ENCODE measurements at regions not wholly inside any gene's neighbourhood (a gene's known extent, or its start where the extent isn't known, plus 50 kb on each side); places are given as distances from the start of the nearest gene placed in this dataset.

DNA sequence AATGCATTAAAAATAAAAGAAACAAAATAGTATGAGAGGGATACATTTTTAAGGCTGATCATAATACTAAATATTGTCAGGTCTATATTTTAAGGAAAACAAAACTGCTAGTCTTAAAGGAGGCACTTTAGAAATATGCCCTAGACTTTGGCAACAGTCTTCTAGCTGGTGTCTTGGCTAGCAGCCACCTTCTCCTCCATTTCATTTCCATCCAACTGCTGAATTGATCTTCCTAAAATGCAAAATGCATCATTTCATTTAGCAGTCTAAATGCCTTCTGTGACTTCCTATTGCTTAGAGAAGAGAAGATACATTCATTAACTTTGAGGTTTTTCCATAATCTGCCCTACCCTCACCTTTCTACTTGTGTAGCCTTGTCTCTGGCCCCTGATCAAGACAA lies 1404.1 kb downstream of the CDH11 start:
- Histone ChIP-seq H3K27me3 (ENCODE audit: control insufficient read depth, insufficient read depth, low read length) (no peaks in the 10 kb centered on the region), H3K4me3 (ENCODE audit: low read length) (no peak overlapping the region), H3K9ac (ENCODE audit: low read depth, low read length) (no peak overlapping the region), H3K4me1 (ENCODE audit: control insufficient read depth, insufficient read depth, low read length) (no peaks in the 10 kb centered on the region), H3K9me3 (replicated peaks; ENCODE audit: low read length) (no peaks in the 10 kb centered on the region), H3K4me2 (ENCODE audit: low read length) (no peak overlapping the region), H3K36me3 (ENCODE audit: insufficient read depth, low read length) (no peaks in the 10 kb centered on the region)

DNA sequence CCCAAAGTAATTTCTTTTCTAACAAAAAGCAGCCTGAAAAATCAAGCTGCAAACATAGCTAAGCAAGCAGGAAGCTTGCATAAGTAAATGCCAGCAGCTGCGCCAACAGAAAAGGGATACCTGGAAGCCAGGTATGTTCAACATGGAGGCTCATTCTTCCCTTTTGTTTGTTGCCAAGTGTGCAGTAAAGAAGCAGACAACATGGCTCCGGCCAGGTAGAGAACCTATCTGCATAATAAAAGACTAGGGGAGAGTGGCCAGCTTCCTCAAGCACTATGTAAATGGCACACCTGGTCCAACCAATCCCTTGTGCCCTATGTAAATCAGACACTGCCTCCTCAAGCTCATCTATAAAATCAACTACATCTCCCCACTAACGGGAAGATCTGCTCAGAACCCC lies 1407.0 kb downstream of the CDH11 start:
- Histone ChIP-seq H3K4me1 (ENCODE audit: control insufficient read depth, insufficient read depth, low read length) (no peaks in the 10 kb centered on the region), H3K9me3 (replicated peaks; ENCODE audit: low read length) (no peaks in the 10 kb centered on the region), H3K27me3 (ENCODE audit: control insufficient read depth, insufficient read depth, low read length) (no peaks in the 10 kb centered on the region), H3K36me3 (ENCODE audit: insufficient read depth, low read length) (no peaks in the 10 kb centered on the region), H3K4me2 (ENCODE audit: low read length) (no peak overlapping the region), H3K4me3 (ENCODE audit: low read length) (no peak overlapping the region), H3K9ac (ENCODE audit: low read depth, low read length) (no peak overlapping the region)

DNA sequence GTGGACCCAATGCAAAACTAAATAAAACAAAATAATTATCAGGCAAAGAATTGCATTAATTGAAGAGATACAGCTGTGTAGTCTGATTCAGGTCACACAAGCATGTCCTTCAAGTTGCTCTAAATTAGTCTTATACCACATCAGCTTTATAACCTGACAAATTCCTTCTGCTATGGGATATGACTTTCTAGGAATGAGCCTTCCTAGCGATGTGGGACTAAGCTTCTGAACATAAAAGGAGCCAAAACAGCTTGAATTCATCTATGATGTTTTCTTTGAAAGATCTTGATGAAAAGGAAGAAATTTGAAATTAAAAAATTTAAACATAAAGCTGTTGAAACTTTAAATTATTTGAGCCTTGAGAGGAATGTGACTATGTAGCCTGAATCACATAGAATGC lies 1409.1 kb downstream of the CDH11 start:
- Histone ChIP-seq H3K4me3 (ENCODE audit: low read length) (no peak overlapping the region), H3K9ac (ENCODE audit: low read depth, low read length) (no peak overlapping the region), H3K27me3 (ENCODE audit: control insufficient read depth, insufficient read depth, low read length) (no peaks in the 10 kb centered on the region), H3K4me2 (ENCODE audit: low read length) (no peak overlapping the region), H3K4me1 (ENCODE audit: control insufficient read depth, insufficient read depth, low read length) (no peaks in the 10 kb centered on the region), H3K9me3 (replicated peaks; ENCODE audit: low read length) (no peaks in the 10 kb centered on the region), H3K36me3 (ENCODE audit: insufficient read depth, low read length) (no peaks in the 10 kb centered on the region)

DNA sequence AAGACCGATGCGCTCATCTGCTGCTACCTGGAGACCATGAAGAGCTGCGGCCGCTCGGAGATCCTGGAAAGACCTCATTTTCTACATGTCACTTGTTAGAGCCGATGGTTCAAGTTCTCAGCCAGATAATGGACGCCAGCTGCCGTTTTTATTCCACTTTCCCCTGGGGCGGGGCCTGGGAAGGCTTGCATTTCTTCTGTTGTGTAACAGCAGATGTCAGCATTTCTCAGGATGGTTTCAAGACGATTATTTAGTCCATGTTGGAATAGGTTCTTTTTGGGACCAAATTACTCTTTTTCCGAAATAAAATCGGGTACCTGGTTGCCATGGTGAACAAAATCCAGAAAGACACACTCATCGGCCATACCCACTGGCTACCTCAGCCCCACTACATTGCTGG lies 1418.3 kb downstream of the CDH11 start:
- no peak overlapping the region for H3K9ac ChIP-seq (ENCODE audit: low read depth, low read length)
- H3K4me3 ChIP-seq (ENCODE audit: low read length), result no peak overlapping the region
- no peaks in the 10 kb centered on the region for H3K4me1 ChIP-seq (ENCODE audit: control insufficient read depth, insufficient read depth, low read length)
- no peaks in the 10 kb centered on the region for H3K9me3 ChIP-seq (replicated peaks; ENCODE audit: low read length)
- no peaks in the 10 kb centered on the region for H3K36me3 ChIP-seq (ENCODE audit: insufficient read depth, low read length)
- no peaks in the 10 kb centered on the region for H3K27me3 ChIP-seq (ENCODE audit: control insufficient read depth, insufficient read depth, low read length)
- H3K4me2 ChIP-seq (ENCODE audit: low read length), result no peak overlapping the region

DNA sequence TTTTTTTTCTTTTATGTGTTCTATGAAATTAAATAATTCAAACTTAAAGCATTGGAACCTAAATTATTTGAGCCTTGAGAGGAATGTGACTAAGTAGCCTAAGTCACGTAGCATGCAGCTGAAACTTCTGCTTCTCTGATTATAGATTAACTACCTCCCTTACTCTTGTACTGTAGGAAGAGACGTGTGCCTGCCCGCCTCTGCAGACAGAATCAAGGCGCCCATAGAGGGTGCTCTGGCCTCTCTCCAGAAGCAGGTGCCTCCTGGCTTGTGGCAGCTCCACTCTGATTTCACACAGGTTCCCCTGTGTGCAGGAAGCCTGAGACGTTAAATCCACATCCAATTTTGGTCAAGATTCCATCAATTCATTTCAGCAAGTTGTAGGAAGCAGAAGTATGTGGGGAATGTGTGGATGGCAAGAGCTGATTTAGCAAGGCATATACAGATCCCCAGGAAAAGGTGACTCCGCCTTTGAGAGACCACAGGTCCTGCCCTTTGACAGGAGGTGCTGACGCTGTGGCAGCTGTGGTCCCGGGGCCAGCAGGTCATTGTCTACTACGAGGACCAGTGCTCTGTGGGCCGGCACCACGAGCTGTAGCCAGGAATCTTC lies 1418.8 kb downstream of the CDH11 start:
- no peak overlapping the region for H3K4me2 ChIP-seq (ENCODE audit: low read length)
- no peak overlapping the region for H3K9ac ChIP-seq (ENCODE audit: low read depth, low read length)
- no peak overlapping the region for H3K4me3 ChIP-seq (ENCODE audit: low read length)
- H3K9me3 ChIP-seq (replicated peaks; ENCODE audit: low read length), result no peaks in the 10 kb centered on the region
- no peaks in the 10 kb centered on the region for H3K4me1 ChIP-seq (ENCODE audit: control insufficient read depth, insufficient read depth, low read length)
- no peaks in the 10 kb centered on the region for H3K27me3 ChIP-seq (ENCODE audit: control insufficient read depth, insufficient read depth, low read length)
- no peaks in the 10 kb centered on the region for H3K36me3 ChIP-seq (ENCODE audit: insufficient read depth, low read length)

DNA sequence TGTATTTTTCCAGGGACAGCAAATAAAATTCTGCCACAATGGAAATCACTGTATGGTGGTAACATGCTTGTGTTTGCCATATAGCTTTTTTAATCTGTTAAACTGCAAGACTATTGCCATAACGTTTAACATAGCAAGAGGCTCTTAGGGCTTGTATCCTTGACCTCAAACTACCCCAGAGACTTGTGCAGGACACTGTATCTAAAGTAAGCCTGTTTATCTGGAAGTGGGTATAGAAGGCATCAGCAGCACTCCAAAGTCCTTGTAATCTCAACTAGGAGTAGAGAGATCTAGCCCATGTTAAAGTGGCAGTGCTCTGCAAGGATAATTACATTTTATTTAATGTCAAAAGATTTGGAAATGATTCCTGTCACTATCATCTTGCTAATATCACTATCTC lies 1424.1 kb downstream of the CDH11 start:
- Histone ChIP-seq H3K4me1 (ENCODE audit: control insufficient read depth, insufficient read depth, low read length) (no peaks in the 10 kb centered on the region), H3K36me3 (ENCODE audit: insufficient read depth, low read length) (no peaks in the 10 kb centered on the region), H3K27me3 (ENCODE audit: control insufficient read depth, insufficient read depth, low read length) (no peaks in the 10 kb centered on the region), H3K9me3 (replicated peaks; ENCODE audit: low read length) (no peaks in the 10 kb centered on the region), H3K4me3 (ENCODE audit: low read length) (no peak overlapping the region), H3K4me2 (ENCODE audit: low read length) (no peak overlapping the region), H3K9ac (ENCODE audit: low read depth, low read length) (no peak overlapping the region)

DNA sequence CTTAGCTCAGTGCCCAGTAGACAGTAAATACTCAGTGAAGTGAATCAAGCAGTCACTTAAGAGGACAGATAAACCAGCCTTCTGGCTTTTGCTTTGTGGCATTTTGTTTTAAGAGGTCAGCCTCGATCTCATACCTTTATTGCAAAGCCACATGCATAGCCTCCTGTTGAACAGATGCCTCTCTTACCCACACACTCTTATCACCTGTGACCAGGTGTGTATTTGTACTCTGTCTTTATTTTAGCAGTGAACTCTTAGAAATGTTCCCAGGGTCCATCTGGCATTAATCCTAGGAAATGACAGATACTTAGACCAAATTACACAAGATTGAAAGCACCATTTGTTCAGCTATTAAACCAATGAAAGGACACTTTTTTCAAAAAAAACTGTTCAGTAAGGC lies 1426.5 kb downstream of the CDH11 start:
- Histone ChIP-seq H3K4me2 (ENCODE audit: low read length) (no peak overlapping the region), H3K36me3 (ENCODE audit: insufficient read depth, low read length) (no peaks in the 10 kb centered on the region), H3K9me3 (replicated peaks; ENCODE audit: low read length) (no peaks in the 10 kb centered on the region), H3K4me1 (ENCODE audit: control insufficient read depth, insufficient read depth, low read length) (no peaks in the 10 kb centered on the region), H3K27me3 (ENCODE audit: control insufficient read depth, insufficient read depth, low read length) (no peaks in the 10 kb centered on the region), H3K4me3 (ENCODE audit: low read length) (no peak overlapping the region), H3K9ac (ENCODE audit: low read depth, low read length) (no peak overlapping the region)

DNA sequence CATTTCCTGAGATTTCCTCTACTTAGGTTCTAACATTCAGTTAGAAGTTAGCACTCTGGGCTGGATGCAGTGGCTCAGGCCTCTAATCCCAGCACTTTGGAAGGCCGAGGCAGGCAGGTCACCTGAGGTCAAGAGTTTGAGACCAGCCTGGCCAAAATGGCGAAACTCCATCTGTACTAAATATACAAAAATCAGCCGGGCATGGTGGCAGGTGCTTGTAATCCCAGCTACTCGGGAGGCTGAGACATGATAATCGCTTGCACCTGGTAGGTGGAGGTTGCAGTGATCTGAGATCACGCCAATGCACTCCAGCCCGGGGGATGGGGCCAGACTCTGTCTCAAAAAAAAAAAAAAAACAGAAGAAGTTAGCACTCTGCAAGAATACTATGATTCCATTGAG lies 1430.9 kb downstream of the CDH11 start:
- H3K9me3 ChIP-seq (replicated peaks; ENCODE audit: low read length), result no peaks in the 10 kb centered on the region
- H3K9ac ChIP-seq (ENCODE audit: low read depth, low read length), result no peak overlapping the region
- H3K4me2 ChIP-seq (ENCODE audit: low read length), result no peak overlapping the region
- no peaks in the 10 kb centered on the region for H3K36me3 ChIP-seq (ENCODE audit: insufficient read depth, low read length)
- H3K4me1 ChIP-seq (ENCODE audit: control insufficient read depth, insufficient read depth, low read length), result no peaks in the 10 kb centered on the region
- H3K27me3 ChIP-seq (ENCODE audit: control insufficient read depth, insufficient read depth, low read length), result no peaks in the 10 kb centered on the region
- no peak overlapping the region for H3K4me3 ChIP-seq (ENCODE audit: low read length)

DNA sequence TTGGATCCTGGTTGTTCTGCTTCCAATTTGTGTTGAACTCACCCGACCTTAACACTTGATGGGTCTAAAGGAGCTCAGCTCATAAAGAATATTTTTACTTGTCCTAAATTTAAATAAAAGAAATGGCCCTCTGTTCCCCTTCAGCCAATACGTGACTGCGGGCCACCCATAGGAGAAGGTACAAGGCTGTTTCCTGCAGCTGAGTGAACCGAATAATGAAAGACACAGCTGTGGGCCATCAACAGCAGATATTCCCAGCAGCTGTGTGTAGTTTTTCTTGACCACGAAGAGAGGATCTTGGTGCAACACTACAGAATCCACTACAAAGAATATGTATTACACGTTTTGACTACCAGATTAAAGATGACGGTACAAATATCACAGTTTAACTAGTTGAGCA lies 1431.6 kb downstream of the CDH11 start:
- Histone ChIP-seq H3K27me3 (ENCODE audit: control insufficient read depth, insufficient read depth, low read length) (no peaks in the 10 kb centered on the region), H3K4me1 (ENCODE audit: control insufficient read depth, insufficient read depth, low read length) (no peaks in the 10 kb centered on the region), H3K4me3 (ENCODE audit: low read length) (no peak overlapping the region), H3K4me2 (ENCODE audit: low read length) (no peak overlapping the region), H3K9me3 (replicated peaks; ENCODE audit: low read length) (no peaks in the 10 kb centered on the region), H3K9ac (ENCODE audit: low read depth, low read length) (no peak overlapping the region), H3K36me3 (ENCODE audit: insufficient read depth, low read length) (no peaks in the 10 kb centered on the region)

DNA sequence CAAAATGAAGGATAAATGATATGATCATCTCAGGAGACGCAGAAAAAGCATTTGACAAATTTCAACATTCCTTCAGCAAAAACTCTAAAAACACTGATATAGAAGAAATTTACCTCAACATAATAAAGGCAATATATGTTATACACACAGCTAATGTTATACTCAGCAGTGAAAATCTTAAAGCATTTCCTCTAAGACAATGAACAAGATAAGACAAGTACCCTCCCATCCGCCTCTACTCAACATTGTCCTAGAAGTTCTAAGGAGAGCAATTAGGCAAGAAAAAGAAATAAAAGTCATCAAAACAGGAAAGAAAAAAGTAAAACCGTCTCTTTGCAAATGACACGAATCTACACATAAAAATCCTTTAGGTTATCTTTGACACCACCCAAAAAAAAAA lies 1432.8 kb downstream of the CDH11 start:
- no peaks in the 10 kb centered on the region for H3K9me3 ChIP-seq (replicated peaks; ENCODE audit: low read length)
- H3K4me3 ChIP-seq (ENCODE audit: low read length), result no peak overlapping the region
- H3K9ac ChIP-seq (ENCODE audit: low read depth, low read length), result no peak overlapping the region
- no peak overlapping the region for H3K4me2 ChIP-seq (ENCODE audit: low read length)
- no peaks in the 10 kb centered on the region for H3K36me3 ChIP-seq (ENCODE audit: insufficient read depth, low read length)
- H3K4me1 ChIP-seq (ENCODE audit: control insufficient read depth, insufficient read depth, low read length), result no peaks in the 10 kb centered on the region
- no peaks in the 10 kb centered on the region for H3K27me3 ChIP-seq (ENCODE audit: control insufficient read depth, insufficient read depth, low read length)

DNA sequence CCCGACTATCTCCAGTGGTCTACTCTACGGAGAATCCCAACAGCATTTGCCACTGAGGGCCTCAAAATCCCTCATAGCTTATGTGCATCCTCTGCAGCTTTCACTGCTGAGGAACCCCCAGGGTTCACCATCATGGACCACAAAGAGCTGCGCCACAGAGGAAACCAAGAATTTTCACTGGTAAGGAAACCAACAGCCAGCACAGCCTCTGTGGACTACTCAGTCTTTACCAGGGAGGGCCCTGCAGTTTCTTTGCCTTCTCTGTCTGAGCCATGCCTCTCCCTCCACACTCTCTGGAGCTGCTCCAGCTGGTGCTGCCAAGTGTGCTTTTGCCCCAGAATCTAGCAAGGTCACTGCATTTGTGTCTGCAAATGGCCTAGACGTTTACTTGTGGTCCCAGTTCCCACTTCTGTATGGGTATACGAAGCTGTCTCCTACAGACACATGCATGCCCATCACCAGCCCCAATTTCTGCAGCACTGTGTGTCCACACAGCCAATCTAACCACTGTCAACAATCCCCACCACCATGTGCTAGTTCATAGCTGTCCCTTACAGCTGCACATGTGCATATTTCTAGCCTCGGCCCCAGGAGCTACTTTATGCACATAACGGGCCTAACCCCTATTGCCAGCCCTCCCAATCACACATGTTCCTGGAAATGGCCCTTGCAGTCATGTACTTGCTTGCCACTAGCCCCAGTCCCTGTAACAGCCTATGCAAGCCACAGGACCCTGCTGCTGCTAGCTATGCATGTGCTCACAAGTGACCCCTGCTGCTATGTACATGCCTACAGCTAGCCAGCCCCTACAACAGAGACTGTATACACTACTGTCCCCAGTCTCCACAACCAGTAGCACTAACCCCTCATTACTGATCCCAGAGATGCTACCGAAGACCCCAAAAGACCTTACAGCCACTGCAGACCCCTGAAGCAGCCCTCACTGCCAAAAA lies 1437.4 kb downstream of the CDH11 start:
- no peak overlapping the region for H3K4me2 ChIP-seq (ENCODE audit: low read length)
- H3K9ac ChIP-seq (ENCODE audit: low read depth, low read length), result no peak overlapping the region
- H3K9me3 ChIP-seq (replicated peaks; ENCODE audit: low read length), result no peaks in the 10 kb centered on the region
- no peaks in the 10 kb centered on the region for H3K4me1 ChIP-seq (ENCODE audit: control insufficient read depth, insufficient read depth, low read length)
- no peaks in the 10 kb centered on the region for H3K27me3 ChIP-seq (ENCODE audit: control insufficient read depth, insufficient read depth, low read length)
- H3K36me3 ChIP-seq (ENCODE audit: insufficient read depth, low read length), result no peaks in the 10 kb centered on the region
- H3K4me3 ChIP-seq (ENCODE audit: low read length), result no peak overlapping the region

DNA sequence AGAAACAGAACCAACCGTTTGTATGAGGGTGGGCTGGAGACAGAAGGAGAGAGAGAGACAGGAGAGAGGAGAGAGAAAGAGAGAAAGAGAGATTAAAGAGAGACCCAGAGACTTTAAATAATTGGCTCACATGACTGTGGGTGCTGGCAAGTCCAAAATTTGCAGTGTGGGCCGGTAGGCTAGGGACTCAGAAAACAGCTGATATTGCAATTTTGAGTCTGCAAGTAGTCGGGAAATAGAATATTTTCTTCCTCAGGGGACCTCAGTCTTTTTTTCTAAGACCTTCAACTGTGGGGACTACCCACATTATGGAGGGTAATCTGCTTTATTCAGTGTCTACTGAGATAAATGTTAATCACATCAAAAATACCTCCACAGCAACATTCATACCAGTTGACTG lies 1439.0 kb downstream of the CDH11 start:
- H3K9me3 ChIP-seq (replicated peaks; ENCODE audit: low read length), result no peaks in the 10 kb centered on the region
- no peaks in the 10 kb centered on the region for H3K4me1 ChIP-seq (ENCODE audit: control insufficient read depth, insufficient read depth, low read length)
- H3K4me3 ChIP-seq (ENCODE audit: low read length), result no peak overlapping the region
- no peaks in the 10 kb centered on the region for H3K36me3 ChIP-seq (ENCODE audit: insufficient read depth, low read length)
- H3K4me2 ChIP-seq (ENCODE audit: low read length), result no peak overlapping the region
- H3K9ac ChIP-seq (ENCODE audit: low read depth, low read length), result no peak overlapping the region
- H3K27me3 ChIP-seq (ENCODE audit: control insufficient read depth, insufficient read depth, low read length), result no peaks in the 10 kb centered on the region
